Adrenal gland (tissue), 9 donors: ENCODE measurements at regions not wholly inside any gene's neighbourhood (a gene's known extent, or its start where the extent isn't known, plus 50 kb on each side); places are given as distances from the start of the nearest gene placed in this dataset.
A peak's percentile ranks its signal among the peaks of the same experiment; 100 is the strongest.

ENCODE experiments used
- DNase-seq, 7 donors: peaks; one replicate each; pipeline ENCODE4 v3.0.0-alpha.2; 2019 to 2020
- H3K27ac ChIP-seq, 5 donors: fragments of 200-600 bp; sonication (generic) in 4 of 5; 1 replicate in 3 of 5; 2 replicates in 2 of 5; pipeline versions ENCODE4 v1.5.1 to v1.8.0; 2016 to 2020; ENCODE audit warnings: mild to moderate bottlenecking in 1 of 5
- H3K27me3 ChIP-seq: fragments of 200-600 bp; 2 replicates; pipeline ENCODE4 v1.8.0; 2021
- H3K36me3 ChIP-seq, 2 donors: fragments of 200-600 bp; replicated peaks in 1 of 2; 1 replicate in 1 of 2; 2 replicates in 1 of 2; pipeline versions ENCODE4 v1.5.1 to v1.8.0; 2018 to 2022
- H3K4me1 ChIP-seq, 2 donors: fragments of 200-600 bp; replicated peaks in 1 of 2; 1 replicate in 1 of 2; 2 replicates in 1 of 2; pipeline versions ENCODE4 v1.5.1 to v1.8.0; 2018 to 2021
- H3K4me3 ChIP-seq, 4 donors: fragments of 200-600 bp; sonication (generic) in 3 of 4; one replicate each; pipeline ENCODE4 v1.5.1; 2016 to 2018
- H3K9me3 ChIP-seq, 3 donors: fragments of 200-600 bp; sonication (generic) in 1 of 3; replicated peaks in 1 of 3; 1 replicate in 2 of 3; 2 replicates in 1 of 3; pipeline versions ENCODE4 v1.5.1 to v1.8.0; 2016 to 2021
- POLR2A ChIP-seq, 2 donors: fragments of 450-650 bp; IDR thresholded peaks; one replicate each; pipeline ENCODE4 v1.6.1; 2017; ENCODE audit warnings: antibody characterized with exemption in 2 of 2, mild to moderate bottlenecking in 2 of 2, moderate library complexity in 1 of 2
- WGBS, 4 donors: extraction: QIAGEN DNeasy Blood & Tissue Kit in 2 of 4; methylation state at CpG; one replicate each; pipeline versions ENCODE4 v1.1.5 to v1.1.7; 2013 to 2017; 5-methylcytosine and 5-hydroxymethylcytosine counted together
- intact Hi-C, 2 donors: fragments of 100-400 bp; cut with DNase I; formaldehyde crosslinking; loops; one replicate each; pipeline versions ENCODE4 v1.14.1 to v1.15.0; 2022 to 2023
- TF ChIP-seq, protein P1 (sequence below), 6 experiments: fragments of 450-650 bp in 4 of 6; fragments of 200-600 bp in 2 of 6; sonication (generic) in 1 of 6; IDR thresholded peaks; 1 replicate in 5 of 6; 2 replicates in 1 of 6; pipeline versions ENCODE4 v1.5.1 to v1.8.0; 2016 to 2021; ENCODE audit warnings: antibody characterized with exemption in 6 of 6, mild to moderate bottlenecking in 2 of 6, moderate library complexity in 1 of 6
- donor health status: healthy with polysubstance abuse.
- donor health status: Bipolar disorder and iron deficiency.
- donor health status: DM: yes; HTN: yes; CAD: no.
- donor health status: DM: no; HTN: no; CAD: no.
- donor health status: DM: no; HTN: no; CAD: no.

- WGBS, 4 donors: 83 to 88% (median 86%) methylated on average over 28 to 31 of the region's 31 CpGs
Observed at GRCh38 chr6:167569041-167569805, 244.3 kb downstream of the TTLL2 start.

DNA sequence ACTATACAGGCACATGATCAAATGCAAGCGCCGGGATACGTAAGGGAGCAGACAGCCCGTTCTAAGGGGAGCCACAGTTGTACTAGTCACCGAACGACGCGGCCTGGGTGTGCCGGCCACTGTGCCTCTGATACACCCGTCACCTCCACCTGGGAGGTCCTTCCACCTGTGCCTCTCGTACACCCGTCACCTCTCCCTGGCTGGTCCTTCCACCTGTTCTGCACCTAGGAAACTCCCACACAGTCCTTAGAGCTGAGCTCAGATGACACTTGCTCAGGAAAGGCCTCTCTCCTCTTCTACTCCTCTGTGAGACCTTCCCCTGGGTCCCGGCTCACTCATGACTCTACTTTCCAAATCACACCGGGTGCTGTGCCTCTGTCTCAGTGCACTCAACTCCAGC lies 245.0 kb downstream of the TTLL2 start:
- H3K4me3 ChIP-seq: no peak overlapping the region
- H3K9me3 ChIP-seq: no peaks in the 10 kb centered on the region
- intact Hi-C loops: no loop called here
- peak overlapping the region in 1 of 5 donors; percentile 2 for H3K27ac ChIP-seq
- H3K27me3 ChIP-seq: peaks cover 3% of the 10 kb centered on the region
- WGBS, 4 donors: 88 to 94% (median 91%) methylated on average over 14 of the region's 14 CpGs
- no peaks in the 10 kb centered on the region for H3K4me1 ChIP-seq
- H3K36me3 ChIP-seq: no peaks in the 10 kb centered on the region
- TF ChIP-seq, protein P1, sequence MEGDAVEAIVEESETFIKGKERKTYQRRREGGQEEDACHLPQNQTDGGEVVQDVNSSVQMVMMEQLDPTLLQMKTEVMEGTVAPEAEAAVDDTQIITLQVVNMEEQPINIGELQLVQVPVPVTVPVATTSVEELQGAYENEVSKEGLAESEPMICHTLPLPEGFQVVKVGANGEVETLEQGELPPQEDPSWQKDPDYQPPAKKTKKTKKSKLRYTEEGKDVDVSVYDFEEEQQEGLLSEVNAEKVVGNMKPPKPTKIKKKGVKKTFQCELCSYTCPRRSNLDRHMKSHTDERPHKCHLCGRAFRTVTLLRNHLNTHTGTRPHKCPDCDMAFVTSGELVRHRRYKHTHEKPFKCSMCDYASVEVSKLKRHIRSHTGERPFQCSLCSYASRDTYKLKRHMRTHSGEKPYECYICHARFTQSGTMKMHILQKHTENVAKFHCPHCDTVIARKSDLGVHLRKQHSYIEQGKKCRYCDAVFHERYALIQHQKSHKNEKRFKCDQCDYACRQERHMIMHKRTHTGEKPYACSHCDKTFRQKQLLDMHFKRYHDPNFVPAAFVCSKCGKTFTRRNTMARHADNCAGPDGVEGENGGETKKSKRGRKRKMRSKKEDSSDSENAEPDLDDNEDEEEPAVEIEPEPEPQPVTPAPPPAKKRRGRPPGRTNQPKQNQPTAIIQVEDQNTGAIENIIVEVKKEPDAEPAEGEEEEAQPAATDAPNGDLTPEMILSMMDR (IDR thresholded peaks at IDR 0.05): no peak
- no peak for TF ChIP-seq POLR2A (IDR thresholded peaks at IDR 0.05)
- no peak for DNase-seq

More at GRCh38 chr6:167569041-167569805, 244.3 kb downstream of the TTLL2 start:
- Histone ChIP-seq H3K4me3 (no peak overlapping the region), H3K27ac (no peak overlapping the region), H3K27me3 (peaks cover 3% of the 10 kb centered on the region), H3K4me1 (no peaks in the 10 kb centered on the region), H3K36me3 (no peaks in the 10 kb centered on the region), H3K9me3 (no peaks in the 10 kb centered on the region)
- intact Hi-C loops: no loop called here
- no peak for DNase-seq
- no peak for TF ChIP-seq POLR2A (IDR thresholded peaks at IDR 0.05)
- TF ChIP-seq, protein P1 (IDR thresholded peaks at IDR 0.05): no peak

DNA sequence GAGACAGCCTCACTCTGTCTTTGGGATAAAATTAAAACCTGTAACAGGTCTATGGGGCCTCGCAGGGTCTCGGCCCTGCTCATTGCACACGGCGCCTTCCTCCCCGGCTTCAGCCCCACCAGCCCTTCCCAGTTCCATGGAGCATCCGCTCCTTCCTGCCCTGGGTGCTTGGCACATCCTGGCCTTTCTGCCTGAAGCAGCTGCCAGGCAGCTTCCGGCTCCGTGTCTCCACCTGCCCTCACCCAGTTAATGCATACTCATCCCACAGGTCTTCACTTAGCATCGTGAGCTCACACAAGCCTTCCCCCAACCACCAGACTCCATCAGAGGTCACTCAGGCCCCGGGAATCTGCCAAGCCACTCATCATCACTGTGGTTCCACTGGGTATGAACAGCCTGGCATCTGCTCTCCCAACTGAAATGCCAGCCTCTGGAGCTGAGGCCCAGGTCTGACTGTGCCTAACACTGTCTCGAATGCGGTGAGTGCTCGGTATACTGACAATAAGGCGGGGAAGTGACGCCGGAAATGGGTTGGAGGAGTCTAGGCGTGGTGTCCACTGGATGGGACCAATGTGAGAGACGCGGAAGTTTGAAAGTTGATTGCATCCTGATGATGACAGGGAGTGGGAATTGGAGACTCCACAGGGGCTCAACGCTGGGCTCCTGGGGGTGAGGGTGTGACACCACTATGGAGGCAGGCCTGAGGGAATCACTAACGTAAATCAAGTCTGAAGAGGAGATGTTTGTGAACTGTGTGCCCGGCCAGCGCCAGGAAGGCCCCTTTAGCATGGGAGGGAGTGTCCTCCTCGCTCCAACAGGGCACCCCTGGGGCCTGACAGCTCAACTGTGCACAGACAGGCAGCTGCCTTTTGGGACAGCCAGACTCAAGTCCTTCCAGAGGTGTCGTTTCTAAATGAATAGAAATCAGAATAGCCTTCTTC lies 245.8 kb downstream of the TTLL2 start:
- peak overlapping the region in 1 of 5 donors; percentile 2 for H3K27ac ChIP-seq
- intact Hi-C loops: no loop called here
- no peaks in the 10 kb centered on the region for H3K36me3 ChIP-seq
- no peaks in the 10 kb centered on the region for H3K9me3 ChIP-seq
- no peak for DNase-seq
- peaks cover 3% of the 10 kb centered on the region for H3K27me3 ChIP-seq
- TF ChIP-seq POLR2A (IDR thresholded peaks at IDR 0.05): no peak
- TF ChIP-seq, protein P1 (IDR thresholded peaks at IDR 0.05): no peak
- no peak overlapping the region for H3K4me3 ChIP-seq
- no peaks in the 10 kb centered on the region for H3K4me1 ChIP-seq
- 89 to 91% (median 90%) methylated on average over 23 to 25 of the region's 25 CpGs for WGBS, 4 donors

GRCh38 chr6:167571550-167571949 lies 246.7 kb downstream of the TTLL2 start:
- DNase-seq: peak in 1 of 7 donors; percentile 13
- WGBS, 4 donors: 69 to 82% (median 72%) methylated on average over 9 of the region's 9 CpGs

More at GRCh38 chr6:167571550-167571949, 246.7 kb downstream of the TTLL2 start:
- TF ChIP-seq, protein P1 (IDR thresholded peaks at IDR 0.05): no peak
- TF ChIP-seq POLR2A (IDR thresholded peaks at IDR 0.05): no peak
- intact Hi-C loops: no loop called here
- no peaks in the 10 kb centered on the region for H3K27me3 ChIP-seq
- H3K9me3 ChIP-seq: no peaks in the 10 kb centered on the region
- peak overlapping the region in 1 of 5 donors; percentile 84 for H3K27ac ChIP-seq
- no peaks in the 10 kb centered on the region for H3K4me1 ChIP-seq
- H3K36me3 ChIP-seq: no peaks in the 10 kb centered on the region
- H3K4me3 ChIP-seq: no peak overlapping the region
